HepG2 (cell line): ENCODE measurements at regions not wholly inside any gene's neighbourhood (a gene's known extent, or its start where the extent isn't known, plus 50 kb on each side); places are given as distances from the start of the nearest gene placed in this dataset.

Experiments used
- ATAC-seq: fragments of 200-7000 bp; cut with Tn5 transposase; 3 replicates; pipeline ENCODE4 v1.9.1; 2020; ENCODE audit warnings: mild to moderate bottlenecking, moderate library complexity
- BruUV-seq: library from RNA; stranded (reverse); fragments of 400-500 nt; replicated peaks from 2 replicates; lab custom pipeline; 2021; lab: Mats Ljungman, UMichigan
- CTCF ChIA-PET: fragments of 300-600 bp; formaldehyde crosslinking; extraction: SDS; loops from one replicate; lab custom pipeline; 2021; ENCODE audit warnings: low total read pairs, inconsistent platforms, low intra/inter-chr PET ratio; lab: Yijun Ruan, JAX
- POLR2A ChIA-PET: fragments of 350-600 bp; sonication (Branson Sonifier 250); formaldehyde crosslinking; loops from one replicate; lab custom pipeline; 2020; ENCODE audit warnings: antibody characterized with exemption, inconsistent platforms; lab: Yijun Ruan, JAX
- DNase-seq: peaks from one replicate; pipeline ENCODE4 v3.0.0-alpha.2; 2015; ENCODE audit warnings: low spot score
- FAIRE-seq: peaks from 3 replicates; lab custom pipeline; 2011; peaks lifted over from hg19 to GRCh38; lab: Jason Lieb, UNC
- H2AFZ ChIP-seq: one replicate; pipeline ENCODE4 v1.6.1; 2011; ENCODE audit warnings: low read length, inconsistent platforms
- H3K27ac ChIP-seq: fragments of 300-600 bp; 3 replicates; pipeline ENCODE4 v1.8.0; 2011; ENCODE audit warnings: mixed run types, mild to moderate bottlenecking, mixed read lengths, low read length, inconsistent platforms; ENCODE audit not compliant: insufficient read depth; ENCODE audit errors: extremely low read length
- H3K27me3 ChIP-seq, 2 experiments: fragments of 200-600 bp in 1 of 2; 2 replicates in 1 of 2; 3 replicates in 1 of 2; pipeline versions ENCODE4 v1.6.0 to v1.8.0; 2011; ENCODE audit warnings: low read length in 2 of 2, mild to moderate bottlenecking in 2 of 2, moderate library complexity in 2 of 2, inconsistent platforms in 1 of 2; ENCODE audit not compliant: insufficient read depth in 2 of 2, control insufficient read depth in 1 of 2
- H3K36me3 ChIP-seq, 2 experiments: fragments of 200-600 bp in 1 of 2; replicated peaks in 1 of 2; 2 replicates in 1 of 2; 3 replicates in 1 of 2; pipeline versions ENCODE4 v1.5.1 to v1.8.0; 2011; ENCODE audit warnings: low read length in 2 of 2, inconsistent platforms in 1 of 2; ENCODE audit not compliant: insufficient read depth in 2 of 2, control insufficient read depth in 1 of 2
- H3K4me1 ChIP-seq: 2 replicates; pipeline ENCODE4 v1.5.1; 2012; ENCODE audit warnings: low read length, inconsistent platforms; ENCODE audit not compliant: insufficient read depth
- H3K4me2 ChIP-seq: 2 replicates; pipeline ENCODE4 v1.6.0; 2011; ENCODE audit warnings: low read depth, low read length, inconsistent platforms
- H3K4me3 ChIP-seq, 3 experiments: fragments of 200-600 bp in 1 of 3; sonication (generic), shearing (Covaris generic) in 1 of 3; replicated peaks in 1 of 3; 2 replicates each; pipeline ENCODE4 v1.5.1; 2011 to 2016; ENCODE audit warnings: low read length in 3 of 3, inconsistent platforms in 2 of 3, low read depth in 2 of 3, mild to moderate bottlenecking in 2 of 3, control low read depth in 1 of 3, mixed read lengths in 1 of 3; ENCODE audit not compliant: insufficient read depth in 1 of 3
- H3K79me2 ChIP-seq: one replicate; pipeline ENCODE4 v1.6.1; 2011; ENCODE audit warnings: low read length, inconsistent platforms; ENCODE audit not compliant: insufficient read depth
- H3K9ac ChIP-seq: 2 replicates; pipeline ENCODE4 v1.6.0; 2011; ENCODE audit warnings: mild to moderate bottlenecking, low read depth, low read length, inconsistent platforms; ENCODE audit not compliant: insufficient read depth
- H3K9me3 ChIP-seq: 2 replicates; pipeline ENCODE4 v1.5.1; 2012; ENCODE audit warnings: mild to moderate bottlenecking, low read length
- H4K20me1 ChIP-seq: 2 replicates; pipeline ENCODE4 v1.6.0; 2011; ENCODE audit warnings: inconsistent platforms, mild to moderate bottlenecking, low read length, moderate library complexity; ENCODE audit not compliant: insufficient read depth
- AHDC1 ChIP-seq: sonication (generic); formaldehyde crosslinking; IDR thresholded peaks from 2 replicates; pipeline ENCODE4 v1.5.1; 2020; ENCODE audit warnings: mild to moderate bottlenecking, missing genetic modification reagents, borderline replicate concordance
- ATF7 ChIP-seq, 2 experiments: fragments of 450-650 bp in 1 of 2; sonication (generic) in 1 of 2; formaldehyde crosslinking in 1 of 2; IDR thresholded peaks; 2 replicates each; pipeline versions ENCODE4 v1.4.0 to v1.6.1; 2016 to 2020; ENCODE audit warnings: antibody characterized with exemption in 1 of 2, mild to moderate bottlenecking in 1 of 2, missing genetic modification reagents in 1 of 2
- HNRNPLL ChIP-seq: fragments of 200-400 bp; formaldehyde crosslinking; IDR thresholded peaks from 2 replicates; pipeline ENCODE4 v1.6.1; 2017; ENCODE audit warnings: mild to moderate bottlenecking, low read depth, low read length; ENCODE audit not compliant: poor library complexity, severe bottlenecking
- KAT8 ChIP-seq: IDR thresholded peaks from 2 replicates; pipeline ENCODE4 v1.6.1; 2016; ENCODE audit warnings: missing genetic modification reagents, missing compliant biosample characterization
- KLF9 ChIP-seq: IDR thresholded peaks from 2 replicates; pipeline ENCODE4 v1.6.1; 2016; ENCODE audit warnings: low read depth
- NKX3-1 ChIP-seq: sonication (generic); formaldehyde crosslinking; IDR thresholded peaks from 2 replicates; pipeline ENCODE4 v1.5.0; 2020; ENCODE audit warnings: missing genetic modification reagents
- PRDM15 ChIP-seq: sonication (generic); formaldehyde crosslinking; IDR thresholded peaks from 2 replicates; pipeline ENCODE4 v1.4.0; 2020; ENCODE audit warnings: missing genetic modification reagents
- RBM22 ChIP-seq: fragments of 200-400 bp; formaldehyde crosslinking; optimal IDR thresholded peaks from 2 replicates; pipeline ENCODE3; 2017; ENCODE audit warnings: mild to moderate bottlenecking, low read length, moderate library complexity
- SATB2 ChIP-seq: sonication (generic); formaldehyde crosslinking; IDR thresholded peaks from 2 replicates; pipeline ENCODE4 v1.5.0; 2020; ENCODE audit warnings: missing genetic modification reagents
- TAF1 ChIP-seq: sonication (generic); formaldehyde crosslinking; IDR thresholded peaks from 2 replicates; pipeline ENCODE4 v1.4.0; 2020; ENCODE audit warnings: missing genetic modification reagents
- ZNF296 ChIP-seq: sonication (generic); formaldehyde crosslinking; conservative IDR thresholded peaks from 2 replicates; pipeline ENCODE4 v1.5.0; 2020; ENCODE audit warnings: mild to moderate bottlenecking, missing genetic modification reagents
- ZNF367 ChIP-seq: sonication (generic); formaldehyde crosslinking; IDR thresholded peaks from 2 replicates; pipeline ENCODE4 v1.4.0; 2020; ENCODE audit warnings: missing genetic modification reagents, borderline replicate concordance
- ZNF615 ChIP-seq: sonication (generic); formaldehyde crosslinking; IDR thresholded peaks from 2 replicates; pipeline ENCODE4 v1.5.0; 2020; ENCODE audit warnings: mild to moderate bottlenecking, missing genetic modification reagents, borderline replicate concordance
- ZNF782 ChIP-seq: sonication (generic); formaldehyde crosslinking; IDR thresholded peaks from 2 replicates; pipeline ENCODE4 v1.4.0; 2020; ENCODE audit warnings: missing genetic modification reagents, mild to moderate bottlenecking, borderline replicate concordance
- WGBS: methylation state at CpG from one replicate; pipeline ENCODE4 v1.1.6; 2017; ENCODE audit warnings: low lambda C conversion rate; 5-methylcytosine and 5-hydroxymethylcytosine counted together
- in situ Hi-C: cut with HindIII; loops from 2 replicates; pipeline ENCODE4 v1.10.0; 2017; ENCODE audit warnings: low pct_unique_long_range_greater_than_20kb; ENCODE audit not compliant: extremely low pct_ligation_motif_present
- intact Hi-C: fragments of 100-400 bp; cut with micrococcal nuclease; formaldehyde crosslinking; loops from one replicate; pipeline ENCODE4 v1.10.0; 2022; ENCODE audit not compliant: unreplicated experiment
- TF ChIP-seq, protein P1 (sequence below): IDR thresholded peaks from 2 replicates; pipeline ENCODE4 v1.6.1; 2016; ENCODE audit warnings: missing genetic modification reagents, missing compliant biosample characterization

GRCh38 chr18:73419531-73419930, 551.7 kb upstream of the NETO1 start:
- WGBS: 4% methylated on average over 4 of the region's 4 CpGs
- Histone ChIP-seq H3K9ac (no peak overlapping the region), H3K27ac (no peak overlapping the region), H3K36me3 (no peaks in the 10 kb centered on the region), H3K4me2 (no peak overlapping the region), H2AFZ (no peak overlapping the region), H3K27me3 (no peaks in the 10 kb centered on the region), H4K20me1 (no peaks in the 10 kb centered on the region), H3K79me2 (no peaks in the 10 kb centered on the region), H3K9me3 (no peaks in the 10 kb centered on the region), H3K4me1 (no peaks in the 10 kb centered on the region), H3K4me3 (no peak overlapping the region)
- no peak for DNase-seq
- intact Hi-C loops: no loop called here
- ChIA-PET POLR2A (no interaction called here), CTCF (no interaction called here)
- ATAC-seq: no peak
- no peak for FAIRE-seq
- BruUV-seq: no TSS peak
- in situ Hi-C loops: no loop called here
- TF ChIP-seq PRDM15 (CRISPR knock-in tag) (no peak), NKX3-1 (CRISPR knock-in tag) (no peak), AHDC1 (CRISPR knock-in tag) (no peak), TAF1 (CRISPR knock-in tag) (no peak), KAT8 (CRISPR knock-in tag) (no peak), ZNF296 (CRISPR knock-in tag) (no peak), ATF7 (IDR thresholded peaks at IDR 0.05) (no peak), ATF7 (CRISPR knock-in tag; IDR thresholded peaks at IDR 0.05) (no peak), ZNF367 (CRISPR knock-in tag) (no peak), ZNF782 (CRISPR knock-in tag) (no peak), KLF9 (no peak), ZNF615 (CRISPR knock-in tag) (no peak), RBM22 (no peak), HNRNPLL (no peak), SATB2 (no peak)
- TF ChIP-seq, protein P1, sequence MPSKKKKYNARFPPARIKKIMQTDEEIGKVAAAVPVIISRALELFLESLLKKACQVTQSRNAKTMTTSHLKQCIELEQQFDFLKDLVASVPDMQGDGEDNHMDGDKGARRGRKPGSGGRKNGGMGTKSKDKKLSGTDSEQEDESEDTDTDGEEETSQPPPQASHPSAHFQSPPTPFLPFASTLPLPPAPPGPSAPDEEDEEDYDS (CRISPR knock-in tag): no peak
